Hindlimb muscle (tissue), 1 donor: ENCODE measurements at regions not wholly inside any gene's neighbourhood (a gene's known extent, or its start where the extent isn't known, plus 50 kb on each side); places are given as distances from the start of the nearest gene placed in this dataset.
"Not testable (repeated sequence)": the region's sequence is repeated elsewhere in the genome, so short reads cannot be mapped to it uniquely, and the experiment has no call there.

Source experiments
- DNase-seq: peaks from one replicate; pipeline ENCODE4 v3.0.0-alpha.2; 2013

- DNase-seq: no peak
These were observed 493.9 kb upstream of the ADGRB3 start for GRCh38 chr6:68141190-68141589.

- DNase-seq: no peak
These were observed 496.0 kb upstream of the ADGRB3 start for GRCh38 chr6:68139130-68139529.

- DNase-seq: no peak
These were observed 500.3 kb upstream of the ADGRB3 start for GRCh38 chr6:68134796-68135195.

- no peak for DNase-seq
These were observed 506.9 kb upstream of the ADGRB3 start for GRCh38 chr6:68128211-68128610.

GRCh38 chr6:68127074-68127473 lies 508.0 kb upstream of the ADGRB3 start:
- no peak for DNase-seq

GRCh38 chr6:68126089-68126749 lies 508.9 kb upstream of the ADGRB3 start:
- no peak for DNase-seq

- not testable (repeated sequence) for DNase-seq
These were observed 512.1 kb upstream of the ADGRB3 start for GRCh38 chr6:68122975-68123374.

- no peak for DNase-seq
These were observed 513.0 kb upstream of the ADGRB3 start for GRCh38 chr6:68122032-68122431.

- not testable (repeated sequence) for DNase-seq
These were observed 514.1 kb upstream of the ADGRB3 start for GRCh38 chr6:68120954-68121353.

- DNase-seq: no peak
These were observed 520.5 kb upstream of the ADGRB3 start for GRCh38 chr6:68114463-68115047.

GRCh38 chr6:68108233-68108835 lies 526.7 kb upstream of the ADGRB3 start:
- DNase-seq: no peak

GRCh38 chr6:68094070-68094469 lies 541.0 kb upstream of the ADGRB3 start:
- DNase-seq: no peak

GRCh38 chr6:68087399-68088133 lies 547.5 kb upstream of the ADGRB3 start:
- no peak for DNase-seq

GRCh38 chr6:68086199-68086598 lies 548.9 kb upstream of the ADGRB3 start:
- no peak for DNase-seq

- not testable (repeated sequence) for DNase-seq
These were observed 549.5 kb upstream of the ADGRB3 start for GRCh38 chr6:68085599-68085998.

- DNase-seq: no peak
These were observed 553.0 kb upstream of the ADGRB3 start for GRCh38 chr6:68082086-68082485.

GRCh38 chr6:68080074-68080473 lies 555.0 kb upstream of the ADGRB3 start:
- DNase-seq: no peak

- no peak for DNase-seq
These were observed 557.4 kb upstream of the ADGRB3 start for GRCh38 chr6:68077661-68078060.

- no peak for DNase-seq
These were observed 563.3 kb upstream of the ADGRB3 start for GRCh38 chr6:68071740-68072139.

- DNase-seq: no peak
These were observed 565.0 kb upstream of the ADGRB3 start for GRCh38 chr6:68069921-68070710.

- no peak for DNase-seq
These were observed 575.2 kb upstream of the ADGRB3 start for GRCh38 chr6:68059899-68060298.

GRCh38 chr6:68059261-68059660 lies 575.8 kb upstream of the ADGRB3 start:
- DNase-seq: no peak

- DNase-seq: not testable (repeated sequence)
These were observed 578.5 kb upstream of the ADGRB3 start for GRCh38 chr6:68056596-68056995.
